Hepatocyte (in vitro differentiated cells): ENCODE measurements at regions not wholly inside any gene's neighbourhood (a gene's known extent, or its start where the extent isn't known, plus 50 kb on each side); places are given as distances from the start of the nearest gene placed in this dataset.

ENCODE experiments used
- EZH2 ChIP-seq: fragments of 200-600 bp; sonication (generic); IDR thresholded peaks from 2 replicates; pipeline ENCODE4 v1.6.1; 2016; ENCODE audit warnings: antibody characterized with exemption, mild to moderate bottlenecking, borderline replicate concordance
- EZH2phosphoT487 ChIP-seq: fragments of 200-600 bp; sonication (generic); IDR thresholded peaks from one replicate; pipeline ENCODE4 v1.6.1; 2018; ENCODE audit warnings: antibody characterized with exemption, mild to moderate bottlenecking, low read depth, moderate library complexity; ENCODE audit not compliant: unreplicated experiment, severe bottlenecking
- TF ChIP-seq, protein P1 (sequence below): fragments of 200-600 bp; sonication (generic); IDR thresholded peaks from 2 replicates; pipeline ENCODE4 v1.5.1; 2016; ENCODE audit warnings: antibody characterized with exemption, mild to moderate bottlenecking; ENCODE audit not compliant: poor library complexity

GRCh38 chr18:77905449-77906055, 655.9 kb downstream of the GALR1 start:
- TF ChIP-seq, protein P1, sequence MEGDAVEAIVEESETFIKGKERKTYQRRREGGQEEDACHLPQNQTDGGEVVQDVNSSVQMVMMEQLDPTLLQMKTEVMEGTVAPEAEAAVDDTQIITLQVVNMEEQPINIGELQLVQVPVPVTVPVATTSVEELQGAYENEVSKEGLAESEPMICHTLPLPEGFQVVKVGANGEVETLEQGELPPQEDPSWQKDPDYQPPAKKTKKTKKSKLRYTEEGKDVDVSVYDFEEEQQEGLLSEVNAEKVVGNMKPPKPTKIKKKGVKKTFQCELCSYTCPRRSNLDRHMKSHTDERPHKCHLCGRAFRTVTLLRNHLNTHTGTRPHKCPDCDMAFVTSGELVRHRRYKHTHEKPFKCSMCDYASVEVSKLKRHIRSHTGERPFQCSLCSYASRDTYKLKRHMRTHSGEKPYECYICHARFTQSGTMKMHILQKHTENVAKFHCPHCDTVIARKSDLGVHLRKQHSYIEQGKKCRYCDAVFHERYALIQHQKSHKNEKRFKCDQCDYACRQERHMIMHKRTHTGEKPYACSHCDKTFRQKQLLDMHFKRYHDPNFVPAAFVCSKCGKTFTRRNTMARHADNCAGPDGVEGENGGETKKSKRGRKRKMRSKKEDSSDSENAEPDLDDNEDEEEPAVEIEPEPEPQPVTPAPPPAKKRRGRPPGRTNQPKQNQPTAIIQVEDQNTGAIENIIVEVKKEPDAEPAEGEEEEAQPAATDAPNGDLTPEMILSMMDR, result no peak
- no peak for TF ChIP-seq EZH2phosphoT487
- TF ChIP-seq EZH2, result no peak
